Skeletal muscle tissue (tissue), 3 donors: ENCODE measurements at regions not wholly inside any gene's neighbourhood (a gene's known extent, or its start where the extent isn't known, plus 50 kb on each side); places are given as distances from the start of the nearest gene placed in this dataset.

Source experiments
- H3K27ac ChIP-seq: one replicate; pipeline ENCODE4 v1.7.0; 2013; ENCODE audit warnings: mild to moderate bottlenecking, low read depth, low read length, inconsistent platforms
- H3K27me3 ChIP-seq, 3 donors: one replicate each; pipeline ENCODE4 v1.7.0; 2013; ENCODE audit warnings: low read length in 3 of 3; ENCODE audit not compliant: control insufficient read depth in 3 of 3, insufficient read depth in 3 of 3
- H3K36me3 ChIP-seq, 3 donors: one replicate each; pipeline ENCODE4 v1.7.0; 2013; ENCODE audit warnings: low read length in 3 of 3; ENCODE audit not compliant: control insufficient read depth in 3 of 3, insufficient read depth in 3 of 3
- H3K4me1 ChIP-seq, 3 donors: one replicate each; pipeline ENCODE4 v1.7.0; 2013; ENCODE audit warnings: low read length in 3 of 3, mild to moderate bottlenecking in 3 of 3; ENCODE audit not compliant: control insufficient read depth in 3 of 3, insufficient read depth in 3 of 3
- H3K4me3 ChIP-seq, 3 donors: one replicate each; pipeline ENCODE4 v1.7.0; 2013; ENCODE audit warnings: low read length in 3 of 3
- H3K9ac ChIP-seq, 3 donors: one replicate each; pipeline ENCODE4 v1.7.0; 2013; ENCODE audit warnings: low read length in 3 of 3, mild to moderate bottlenecking in 3 of 3, moderate library complexity in 2 of 3, low read depth in 1 of 3
- H3K9me3 ChIP-seq, 3 donors: one replicate each; pipeline ENCODE4 v1.7.0; 2013; ENCODE audit warnings: low read length in 3 of 3; ENCODE audit not compliant: control insufficient read depth in 3 of 3
- donor health status: Osteomylitis.

DNA sequence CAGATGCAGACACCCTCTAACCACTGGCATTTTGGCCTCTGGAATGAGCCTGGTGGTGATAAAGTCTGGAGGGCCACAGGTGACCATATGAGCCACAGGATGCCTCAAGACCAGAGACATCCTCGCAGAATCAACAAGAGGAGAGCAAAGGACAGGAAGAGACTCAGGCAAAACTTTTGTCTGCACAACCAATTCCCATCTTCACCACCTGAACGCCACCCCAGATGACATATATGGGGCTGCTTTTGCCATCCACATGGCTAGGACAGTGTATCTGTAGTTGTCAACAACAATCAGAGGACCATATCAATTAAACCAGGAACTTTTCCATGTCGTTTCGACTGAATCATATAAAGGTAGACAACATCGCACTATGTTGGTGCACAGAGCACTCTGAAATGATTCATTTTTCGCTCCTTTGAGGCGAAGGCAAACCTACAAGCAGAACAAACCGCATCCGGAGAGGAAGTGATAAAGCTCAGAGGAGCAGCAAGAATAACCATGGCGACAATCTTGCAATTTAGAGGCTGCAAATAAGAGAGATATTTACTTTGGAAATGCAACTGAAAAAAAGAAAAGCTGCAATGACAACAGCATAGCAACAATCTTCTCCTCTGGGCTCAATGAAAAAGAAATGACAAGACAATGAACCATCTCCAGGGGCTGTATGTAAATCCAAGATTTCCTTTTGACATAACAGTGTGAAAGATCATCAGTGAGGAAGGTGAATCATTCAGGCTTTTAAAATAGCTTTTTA lies 204.5 kb downstream of the ARL4C start:
- Histone ChIP-seq H3K36me3 (no peaks in the 10 kb centered on the region), H3K27me3 (peaks cover 0 to 2% (median 0%) of the 10 kb centered on the region in 3 donors), H3K4me3 (no peak overlapping the region), H3K9me3 (peaks cover 0 to 4% (median 0%) of the 10 kb centered on the region in 3 donors), H3K27ac (no peak overlapping the region), H3K9ac (no peak overlapping the region), H3K4me1 (peaks cover 3 to 7% (median 3%) of the 10 kb centered on the region in 3 donors)

DNA sequence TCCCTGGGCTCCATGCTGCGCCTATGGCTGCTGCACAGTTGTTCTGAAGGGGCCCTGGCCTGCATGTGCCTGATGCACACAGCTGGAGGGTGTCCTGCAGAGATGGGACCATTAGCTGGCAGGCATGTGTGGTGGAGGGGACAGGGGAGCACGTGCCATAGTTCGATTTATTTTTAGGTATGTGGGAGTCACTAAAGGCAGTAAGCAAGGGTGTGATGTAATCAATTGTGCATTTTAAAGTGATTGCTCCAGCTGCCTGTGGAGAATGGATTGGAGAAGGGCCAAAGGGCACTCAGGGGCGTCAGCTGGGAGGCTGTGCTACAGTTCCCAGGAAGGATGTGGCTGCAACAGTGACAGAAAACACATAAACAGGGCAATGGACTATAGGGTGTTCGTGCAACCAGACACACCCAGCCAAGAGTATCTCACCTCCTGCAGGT lies 205.1 kb downstream of the ARL4C start:
- H3K27ac ChIP-seq: no peak overlapping the region
- H3K9me3 ChIP-seq: peaks cover 0 to 4% (median 0%) of the 10 kb centered on the region in 3 donors
- H3K9ac ChIP-seq: no peak overlapping the region
- H3K36me3 ChIP-seq: no peaks in the 10 kb centered on the region
- H3K4me3 ChIP-seq: no peak overlapping the region
- H3K4me1 ChIP-seq: peaks cover 3 to 7% (median 3%) of the 10 kb centered on the region in 3 donors
- peaks cover 0 to 1% (median 0%) of the 10 kb centered on the region in 3 donors for H3K27me3 ChIP-seq

DNA sequence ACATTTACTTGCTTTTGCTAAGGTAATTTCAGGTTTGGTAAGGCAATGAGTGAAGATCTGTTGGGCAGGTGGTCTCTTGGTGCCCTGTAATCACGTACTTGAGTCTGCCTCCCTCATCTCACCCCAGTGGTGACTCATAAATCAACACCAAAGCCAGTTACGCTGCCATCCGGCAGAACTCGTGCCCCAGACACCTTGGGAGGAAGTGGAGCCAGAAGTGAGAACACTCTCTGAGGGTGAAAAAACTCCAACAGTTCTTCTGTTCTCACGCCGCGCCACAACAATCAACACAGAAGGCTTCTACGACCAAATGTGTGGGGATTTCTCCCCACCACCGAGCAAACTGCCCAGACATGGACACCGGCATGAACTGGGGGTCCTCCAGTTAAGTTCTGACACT lies 206.2 kb downstream of the ARL4C start:
- no peaks in the 10 kb centered on the region for H3K36me3 ChIP-seq
- no peak overlapping the region for H3K4me3 ChIP-seq
- H3K4me1 ChIP-seq: peaks cover 3 to 7% (median 3%) of the 10 kb centered on the region in 3 donors
- peaks cover 0 to 4% (median 0%) of the 10 kb centered on the region in 3 donors for H3K9me3 ChIP-seq
- H3K9ac ChIP-seq: no peak overlapping the region
- H3K27me3 ChIP-seq: no peaks in the 10 kb centered on the region
- H3K27ac ChIP-seq: no peak overlapping the region

DNA sequence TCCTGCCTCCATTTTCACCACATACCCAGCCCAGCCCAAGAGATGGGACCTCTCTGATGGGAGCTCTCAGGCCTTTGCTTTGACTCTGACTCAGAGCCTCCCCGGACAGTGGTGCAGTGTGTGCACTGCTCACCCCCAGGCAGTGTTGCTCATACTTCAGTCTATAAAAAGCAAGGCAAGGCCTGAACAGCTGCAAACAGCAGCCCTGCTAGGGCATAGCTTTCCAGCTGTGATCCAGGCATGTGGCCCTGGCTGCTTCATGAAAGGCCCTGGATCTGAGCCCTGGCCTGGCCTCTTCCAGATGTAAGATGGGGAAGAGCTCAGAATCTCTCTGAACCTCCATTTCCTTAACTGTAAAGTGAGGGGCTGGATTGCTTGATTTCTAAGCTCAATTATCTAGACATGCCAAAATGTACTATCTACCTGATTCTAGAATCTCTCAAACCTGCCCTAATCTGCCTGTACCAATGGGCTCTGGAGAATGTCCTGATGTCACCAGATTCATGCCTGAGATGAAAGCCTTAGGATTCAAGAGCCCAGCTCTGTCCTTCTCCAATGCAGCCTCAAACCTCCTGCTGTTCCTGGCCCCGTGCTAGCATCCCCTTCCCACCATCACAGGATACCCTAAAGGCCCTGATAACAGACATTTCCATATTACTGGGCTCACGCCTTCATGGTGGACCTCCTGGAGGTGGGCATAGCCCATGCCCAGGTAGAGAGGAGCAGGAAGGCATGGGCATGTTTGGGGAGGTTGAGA lies 206.9 kb downstream of the ARL4C start:
- Histone ChIP-seq H3K4me3 (no peak overlapping the region), H3K9ac (peak overlapping the region in 1 of 3 donors; percentile 3), H3K27me3 (no peaks in the 10 kb centered on the region), H3K4me1 (peaks cover 3 to 7% (median 3%) of the 10 kb centered on the region in 3 donors), H3K9me3 (peaks cover 0 to 4% (median 0%) of the 10 kb centered on the region in 3 donors), H3K36me3 (no peaks in the 10 kb centered on the region), H3K27ac (no peak overlapping the region)

DNA sequence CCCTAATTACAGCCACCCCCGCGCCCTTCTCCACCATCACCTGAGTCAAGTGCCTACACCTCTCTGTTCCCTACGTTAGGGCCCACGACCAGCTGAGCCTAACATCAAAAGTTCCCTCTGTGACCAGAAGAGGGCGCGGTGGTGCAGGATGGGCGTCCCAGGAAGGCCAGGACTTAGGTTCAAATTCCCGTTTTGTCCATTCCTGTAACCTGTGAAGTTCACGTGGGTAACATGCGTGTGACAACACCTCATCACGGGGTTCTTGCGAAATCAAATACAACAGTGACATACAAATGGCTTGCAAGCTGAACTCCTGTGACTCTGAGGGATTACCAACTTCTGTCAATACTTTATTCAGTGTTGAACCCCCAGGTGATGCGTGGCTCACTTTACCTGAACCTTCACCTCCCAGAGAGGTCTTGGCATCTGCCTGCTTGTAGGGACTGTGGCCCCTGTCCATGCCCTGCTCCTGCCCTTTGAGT lies 207.9 kb downstream of the ARL4C start:
- Histone ChIP-seq H3K36me3 (no peaks in the 10 kb centered on the region), H3K27ac (no peak overlapping the region), H3K9ac (no peak overlapping the region), H3K9me3 (peaks cover 0 to 4% (median 0%) of the 10 kb centered on the region in 3 donors), H3K27me3 (no peaks in the 10 kb centered on the region), H3K4me1 (peaks cover 3 to 7% (median 3%) of the 10 kb centered on the region in 3 donors), H3K4me3 (no peak overlapping the region)

DNA sequence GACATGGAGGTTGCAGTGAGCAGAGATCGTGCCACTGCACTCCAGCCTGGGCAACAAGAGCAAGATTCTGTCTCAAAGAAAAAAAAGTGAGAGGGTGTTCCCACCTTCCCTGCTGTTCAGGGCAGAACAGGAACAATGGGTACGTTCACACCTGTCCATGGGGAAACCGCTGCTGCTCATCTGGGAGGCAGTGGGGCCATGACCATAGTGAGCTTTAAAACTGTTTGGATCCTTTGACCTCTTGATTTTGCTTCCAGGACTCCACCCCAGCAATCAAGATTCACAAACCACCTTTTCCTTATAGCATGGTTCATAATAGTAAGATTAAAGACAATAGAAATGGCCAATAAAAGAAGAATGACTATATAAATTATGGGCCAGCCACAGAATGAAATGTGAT lies 209.2 kb downstream of the ARL4C start:
- H3K27ac ChIP-seq: no peak overlapping the region
- no peaks in the 10 kb centered on the region for H3K36me3 ChIP-seq
- H3K4me1 ChIP-seq: peaks cover 3 to 7% (median 3%) of the 10 kb centered on the region in 3 donors
- H3K9ac ChIP-seq: no peak overlapping the region
- peaks cover 0 to 4% (median 0%) of the 10 kb centered on the region in 3 donors for H3K9me3 ChIP-seq
- H3K4me3 ChIP-seq: no peak overlapping the region
- H3K27me3 ChIP-seq: no peaks in the 10 kb centered on the region

DNA sequence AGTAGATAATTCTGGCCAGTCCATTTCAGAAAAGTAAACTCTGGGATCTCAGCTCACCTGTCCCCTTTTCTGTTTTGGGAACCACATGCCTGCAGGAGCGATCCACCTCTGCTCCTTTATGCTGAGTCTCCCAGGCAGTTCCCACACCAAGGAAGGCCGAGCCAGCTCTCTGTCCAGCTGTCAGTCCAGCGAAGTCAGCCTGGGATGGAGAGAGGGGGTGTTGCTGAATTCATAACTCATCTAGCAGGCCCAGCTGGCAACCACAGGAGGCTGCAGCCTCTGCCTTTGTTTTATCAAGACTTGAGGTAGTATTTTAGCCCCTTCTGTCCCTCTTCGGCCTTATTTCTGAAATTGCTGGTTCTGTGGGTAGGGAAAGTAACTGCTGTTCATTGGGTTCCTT lies 209.9 kb downstream of the ARL4C start:
- no peak overlapping the region for H3K9ac ChIP-seq

DNA sequence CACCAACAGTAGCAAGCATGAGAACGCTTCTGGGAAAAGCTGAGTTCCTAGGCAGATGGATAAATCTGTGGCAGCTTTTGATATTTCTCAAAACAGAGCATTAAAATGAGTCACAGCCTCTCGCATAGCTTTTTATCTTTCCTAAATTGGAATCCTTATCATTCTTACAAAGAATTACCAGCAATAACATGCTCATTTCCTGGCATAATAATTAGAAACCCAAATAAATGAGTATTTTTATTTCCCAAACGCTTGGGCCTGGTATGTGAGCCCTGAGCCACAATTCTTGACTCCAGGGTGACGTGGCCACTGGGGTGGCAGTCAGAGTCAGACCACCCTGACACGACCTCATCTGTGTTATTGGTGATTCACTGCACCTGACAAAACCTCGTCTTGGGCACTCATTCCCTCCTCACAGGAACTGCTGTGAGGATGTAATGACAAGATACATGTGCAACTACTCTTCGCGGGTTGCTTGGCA lies 210.7 kb downstream of the ARL4C start:
- Histone ChIP-seq H3K9me3 (peaks cover 0 to 4% (median 0%) of the 10 kb centered on the region in 3 donors), H3K9ac (no peak overlapping the region), H3K27ac (no peak overlapping the region), H3K4me3 (no peak overlapping the region), H3K36me3 (no peaks in the 10 kb centered on the region), H3K4me1 (peaks cover 0 to 7% (median 0%) of the 10 kb centered on the region in 3 donors), H3K27me3 (peaks cover 0 to 4% (median 0%) of the 10 kb centered on the region in 3 donors)

More for the DNA sequence above, 209.9 kb downstream of the ARL4C start:
- Histone ChIP-seq H3K36me3 (no peaks in the 10 kb centered on the region), H3K9me3 (peaks cover 0 to 4% (median 0%) of the 10 kb centered on the region in 3 donors), H3K27me3 (no peaks in the 10 kb centered on the region), H3K4me3 (no peak overlapping the region), H3K27ac (no peak overlapping the region), H3K4me1 (peaks cover 3 to 7% (median 3%) of the 10 kb centered on the region in 3 donors)

DNA sequence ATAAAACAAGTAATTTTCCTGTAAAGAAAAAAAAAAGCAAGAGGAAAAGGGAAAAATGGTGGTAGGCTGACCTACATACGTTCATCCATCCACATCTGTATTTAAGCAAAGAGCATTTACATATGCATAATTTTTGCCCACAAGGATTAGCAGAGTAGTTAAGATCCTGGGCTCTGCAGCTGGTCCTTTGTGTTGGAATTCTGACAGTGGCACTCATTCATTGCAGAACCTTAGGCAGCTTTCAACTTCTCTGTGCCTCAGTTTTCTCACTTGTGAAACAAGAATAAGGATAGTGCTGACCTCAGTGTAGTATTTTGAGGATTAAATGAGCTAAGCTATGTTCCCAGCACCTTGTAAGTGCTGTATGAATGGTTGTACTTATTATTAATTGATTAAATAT lies 211.3 kb downstream of the ARL4C start:
- Histone ChIP-seq H3K9ac (no peak overlapping the region), H3K9me3 (peaks cover 0 to 4% (median 0%) of the 10 kb centered on the region in 3 donors), H3K27me3 (peaks cover 0 to 4% (median 3%) of the 10 kb centered on the region in 3 donors), H3K4me1 (peaks cover 0 to 7% (median 0%) of the 10 kb centered on the region in 3 donors), H3K27ac (no peak overlapping the region), H3K36me3 (no peaks in the 10 kb centered on the region), H3K4me3 (no peak overlapping the region)
